WERI-Rb-1 (cell line): ENCODE measurements at regions not wholly inside any gene's neighbourhood (a gene's known extent, or its start where the extent isn't known, plus 50 kb on each side); places are given as distances from the start of the nearest gene placed in this dataset.
A peak's percentile ranks its signal among the peaks of the same experiment; 100 is the strongest.

ENCODE experiments used
- DNase-seq: peaks from one replicate; pipeline ENCODE4 v3.0.0-alpha.2; 2020
- H3K27ac ChIP-seq: fragments of 250-450 bp; sonication (Bioruptor Pico); 2 replicates; pipeline ENCODE4 v1.5.1; 2020; ENCODE audit warnings: mild to moderate bottlenecking, moderate library complexity
- H3K27me3 ChIP-seq: fragments of 250-450 bp; sonication (Bioruptor Pico); 2 replicates; pipeline ENCODE4 v1.5.1; 2021; ENCODE audit warnings: mild to moderate bottlenecking, low read depth, moderate library complexity; ENCODE audit not compliant: insufficient read depth, severe bottlenecking
- H3K36me3 ChIP-seq: fragments of 250-450 bp; sonication (Bioruptor Pico); 2 replicates; pipeline ENCODE4 v1.5.1; 2020; ENCODE audit warnings: mild to moderate bottlenecking, moderate library complexity
- H3K4me3 ChIP-seq: 2 replicates; pipeline ENCODE4 v1.5.1; 2011; ENCODE audit warnings: low read depth, mild to moderate bottlenecking, control low read depth, low read length
- H3K9me3 ChIP-seq: fragments of 250-450 bp; sonication (Bioruptor Pico); 2 replicates; pipeline ENCODE4 v1.5.1; 2021; ENCODE audit warnings: mild to moderate bottlenecking, moderate library complexity; ENCODE audit not compliant: severe bottlenecking
- CTCF ChIP-seq: IDR thresholded peaks from 2 replicates; pipeline ENCODE4 v1.5.1; 2011; ENCODE audit warnings: low read depth, mild to moderate bottlenecking, control low read depth, inconsistent platforms, low read length

GRCh38 chr20:6920991-6921613 lies 153.6 kb downstream of the BMP2 start:
- no peaks in the 10 kb centered on the region for H3K9me3 ChIP-seq
- peaks cover 26% of the 10 kb centered on the region for H3K27me3 ChIP-seq
- H3K27ac ChIP-seq: no peak overlapping the region
- H3K4me3 ChIP-seq: no peak overlapping the region
- no peaks in the 10 kb centered on the region for H3K36me3 ChIP-seq
- no peak for DNase-seq
- no peak for TF ChIP-seq CTCF

GRCh38 chr20:6921717-6922386 lies 154.4 kb downstream of the BMP2 start:
- no peak for TF ChIP-seq CTCF
- H3K4me3 ChIP-seq: no peak overlapping the region
- H3K27ac ChIP-seq: no peak overlapping the region
- DNase-seq: no peak
- no peaks in the 10 kb centered on the region for H3K9me3 ChIP-seq
- peaks cover 31% of the 10 kb centered on the region for H3K27me3 ChIP-seq
- H3K36me3 ChIP-seq: no peaks in the 10 kb centered on the region

GRCh38 chr20:6924681-6925080 lies 157.2 kb downstream of the BMP2 start:
- DNase-seq: no peak
- H3K36me3 ChIP-seq: no peaks in the 10 kb centered on the region
- no peak for TF ChIP-seq CTCF
- no peak overlapping the region for H3K4me3 ChIP-seq
- H3K9me3 ChIP-seq: no peaks in the 10 kb centered on the region
- no peak overlapping the region for H3K27ac ChIP-seq
- peaks cover 28% of the 10 kb centered on the region for H3K27me3 ChIP-seq

- no peak overlapping the region for H3K27ac ChIP-seq
- no peak for TF ChIP-seq CTCF
- no peaks in the 10 kb centered on the region for H3K9me3 ChIP-seq
- H3K4me3 ChIP-seq: no peak overlapping the region
- DNase-seq: no peak
- peaks cover 28% of the 10 kb centered on the region for H3K27me3 ChIP-seq
- H3K36me3 ChIP-seq: no peaks in the 10 kb centered on the region
Observed at GRCh38 chr20:6925744-6926278, 158.3 kb downstream of the BMP2 start.

- TF ChIP-seq CTCF: peak; percentile 56
Observed at GRCh38 chr20:6940048-6940447, 172.6 kb downstream of the BMP2 start.

GRCh38 chr20:6940876-6941275 lies 173.4 kb downstream of the BMP2 start:
- no peak for TF ChIP-seq CTCF
- H3K36me3 ChIP-seq: no peaks in the 10 kb centered on the region
- peaks cover 14% of the 10 kb centered on the region for H3K27me3 ChIP-seq
- DNase-seq: no peak
- H3K4me3 ChIP-seq: no peak overlapping the region
- H3K27ac ChIP-seq: no peak overlapping the region
- H3K9me3 ChIP-seq: no peaks in the 10 kb centered on the region

More at GRCh38 chr20:6940048-6940447, 172.6 kb downstream of the BMP2 start:
- peak; percentile 19 for DNase-seq
- Histone ChIP-seq H3K36me3 (no peaks in the 10 kb centered on the region), H3K27me3 (peaks cover 14% of the 10 kb centered on the region), H3K9me3 (no peaks in the 10 kb centered on the region), H3K27ac (no peak overlapping the region), H3K4me3 (no peak overlapping the region)
